ENCODE measurements at regions not wholly inside any gene's neighbourhood (a gene's known extent, or its start where the extent isn't known, plus 50 kb on each side); places are given as distances from the start of the nearest gene placed in this dataset.

DNA sequence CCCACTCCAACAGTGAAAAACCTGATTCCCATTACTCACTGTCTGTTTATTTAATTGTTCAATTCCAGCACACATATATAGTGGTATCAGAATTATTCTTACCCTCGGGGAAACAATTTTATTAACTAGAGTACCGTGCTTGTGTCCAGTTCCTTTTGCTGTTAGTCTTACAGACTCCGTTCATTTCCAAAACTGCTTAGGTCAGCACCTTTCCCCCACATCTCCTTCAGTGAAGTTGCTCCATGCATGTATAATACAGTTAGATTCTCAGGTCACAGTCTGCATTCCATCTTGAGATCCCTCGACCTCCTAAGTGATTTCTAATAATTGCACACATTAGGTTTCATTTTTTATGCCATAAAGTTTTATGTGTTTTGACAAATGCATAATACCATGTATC is 56.3 kb upstream of the ZNF521 start:
- Mint-ChIP-seq H3K9me3 (peaks cover 3% of the 10 kb centered on the region), H3K4me3 (no peak overlapping the region), H3K27me3 (ENCODE audit: low read depth) (no peaks in the 10 kb centered on the region), H3K36me3 (ENCODE audit: low read depth) (no peaks in the 10 kb centered on the region), H3K27ac (ENCODE audit: unreplicated experiment) (no peak overlapping the region), H3K4me1 (no peaks in the 10 kb centered on the region)
- DNase-seq (ENCODE audit: low read depth, low spot score): no peak
- TF ChIP-seq, protein P1, sequence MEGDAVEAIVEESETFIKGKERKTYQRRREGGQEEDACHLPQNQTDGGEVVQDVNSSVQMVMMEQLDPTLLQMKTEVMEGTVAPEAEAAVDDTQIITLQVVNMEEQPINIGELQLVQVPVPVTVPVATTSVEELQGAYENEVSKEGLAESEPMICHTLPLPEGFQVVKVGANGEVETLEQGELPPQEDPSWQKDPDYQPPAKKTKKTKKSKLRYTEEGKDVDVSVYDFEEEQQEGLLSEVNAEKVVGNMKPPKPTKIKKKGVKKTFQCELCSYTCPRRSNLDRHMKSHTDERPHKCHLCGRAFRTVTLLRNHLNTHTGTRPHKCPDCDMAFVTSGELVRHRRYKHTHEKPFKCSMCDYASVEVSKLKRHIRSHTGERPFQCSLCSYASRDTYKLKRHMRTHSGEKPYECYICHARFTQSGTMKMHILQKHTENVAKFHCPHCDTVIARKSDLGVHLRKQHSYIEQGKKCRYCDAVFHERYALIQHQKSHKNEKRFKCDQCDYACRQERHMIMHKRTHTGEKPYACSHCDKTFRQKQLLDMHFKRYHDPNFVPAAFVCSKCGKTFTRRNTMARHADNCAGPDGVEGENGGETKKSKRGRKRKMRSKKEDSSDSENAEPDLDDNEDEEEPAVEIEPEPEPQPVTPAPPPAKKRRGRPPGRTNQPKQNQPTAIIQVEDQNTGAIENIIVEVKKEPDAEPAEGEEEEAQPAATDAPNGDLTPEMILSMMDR (conservative IDR thresholded peaks at IDR 0.05): no peak
